SK-N-MC (cell line): ENCODE measurements at regions not wholly inside any gene's neighbourhood (a gene's known extent, or its start where the extent isn't known, plus 50 kb on each side); places are given as distances from the start of the nearest gene placed in this dataset.

Experiments
- DNase-seq: peaks from one replicate; pipeline ENCODE4 v3.0.0-alpha.2; 2011; ENCODE audit warnings: low read depth, low spot score
- H3K27ac ChIP-seq: fragments of 200-600 bp; sonication (generic); 2 replicates; pipeline ENCODE4 v1.5.1; 2016; ENCODE audit warnings: mixed run types
- H3K36me3 ChIP-seq: fragments of 200-600 bp; sonication (generic); 2 replicates; pipeline ENCODE4 v1.6.1; 2017; ENCODE audit warnings: antibody characterized with exemption, low read length, mixed read lengths; ENCODE audit not compliant: insufficient read depth
- H3K4me3 ChIP-seq: fragments of 200-600 bp; sonication (generic); 2 replicates; pipeline ENCODE4 v1.5.1; 2016
- H3K9ac ChIP-seq: fragments of 200-600 bp; sonication (generic); 2 replicates; pipeline ENCODE4 v1.8.0; 2017; ENCODE audit warnings: mixed run types, mixed read lengths; ENCODE audit not compliant: insufficient read length
- H3K9me3 ChIP-seq: fragments of 200-600 bp; sonication (generic); 2 replicates; pipeline ENCODE4 v1.6.1; 2017; ENCODE audit warnings: low read depth, mild to moderate bottlenecking, antibody characterized with exemption, low read length, moderate library complexity, mixed read lengths
- EZH2 ChIP-seq: fragments of 200-600 bp; sonication (generic); IDR thresholded peaks from one replicate; pipeline ENCODE4 v1.6.1; 2017; ENCODE audit warnings: antibody characterized with exemption
- FOXP2 ChIP-seq: optimal IDR thresholded peaks from 2 replicates; pipeline ENCODE3; 2011; ENCODE audit warnings: mild to moderate bottlenecking, moderate library complexity; ENCODE audit not compliant: insufficient read depth; ENCODE audit errors: extremely low read length, control extremely low read depth
- POLR2AphosphoS5 ChIP-seq: IDR thresholded peaks from 2 replicates; pipeline ENCODE4 v1.6.1; 2012; ENCODE audit warnings: mild to moderate bottlenecking, low read depth, low read length, borderline replicate concordance

GRCh38 chr4:25535278-25535677 lies 120.4 kb upstream of the SLC34A2 start:
- no peak for TF ChIP-seq POLR2AphosphoS5
- TF ChIP-seq FOXP2: no peak
- TF ChIP-seq EZH2: no peak
- Histone ChIP-seq H3K9ac (no peak overlapping the region), H3K27ac (no peak overlapping the region), H3K4me3 (no peak overlapping the region), H3K9me3 (no peaks in the 10 kb centered on the region), H3K36me3 (no peaks in the 10 kb centered on the region)
- DNase-seq: no peak

- no peak for DNase-seq
- Histone ChIP-seq H3K9me3 (no peaks in the 10 kb centered on the region), H3K36me3 (no peaks in the 10 kb centered on the region), H3K4me3 (no peak overlapping the region), H3K27ac (no peak overlapping the region), H3K9ac (no peak overlapping the region)
- TF ChIP-seq FOXP2 (no peak), POLR2AphosphoS5 (no peak), EZH2 (no peak)
Measured at GRCh38 chr4:25535701-25536473, 119.8 kb upstream of the SLC34A2 start.

- Histone ChIP-seq H3K9me3 (no peaks in the 10 kb centered on the region), H3K27ac (no peak overlapping the region), H3K9ac (no peak overlapping the region), H3K4me3 (no peak overlapping the region), H3K36me3 (no peaks in the 10 kb centered on the region)
- DNase-seq: no peak
- no peak for TF ChIP-seq FOXP2
Measured at GRCh38 chr4:25536564-25537320, 118.9 kb upstream of the SLC34A2 start.

GRCh38 chr4:25538430-25538829 lies 117.2 kb upstream of the SLC34A2 start:
- Histone ChIP-seq H3K4me3 (no peak overlapping the region), H3K27ac (no peak overlapping the region), H3K9me3 (no peaks in the 10 kb centered on the region), H3K36me3 (no peaks in the 10 kb centered on the region), H3K9ac (no peak overlapping the region)
- DNase-seq: no peak
- TF ChIP-seq EZH2 (no peak), POLR2AphosphoS5 (no peak), FOXP2 (no peak)

- Histone ChIP-seq H3K9ac (no peak overlapping the region), H3K9me3 (no peaks in the 10 kb centered on the region), H3K36me3 (no peaks in the 10 kb centered on the region), H3K27ac (no peak overlapping the region), H3K4me3 (no peak overlapping the region)
- TF ChIP-seq FOXP2 (no peak), EZH2 (no peak), POLR2AphosphoS5 (no peak)
- no peak for DNase-seq
Measured at GRCh38 chr4:25539241-25539640, 116.4 kb upstream of the SLC34A2 start.

- Histone ChIP-seq H3K4me3 (no peak overlapping the region), H3K9ac (no peak overlapping the region), H3K9me3 (no peaks in the 10 kb centered on the region), H3K36me3 (no peaks in the 10 kb centered on the region), H3K27ac (no peak overlapping the region)
- TF ChIP-seq FOXP2: no peak
- no peak for TF ChIP-seq EZH2
- no peak for TF ChIP-seq POLR2AphosphoS5
- DNase-seq: no peak
Measured at GRCh38 chr4:25540734-25541133, 114.9 kb upstream of the SLC34A2 start.

GRCh38 chr4:25547343-25547742 lies 108.3 kb upstream of the SLC34A2 start:
- H3K9me3 ChIP-seq: no peaks in the 10 kb centered on the region
- no peaks in the 10 kb centered on the region for H3K36me3 ChIP-seq
- H3K27ac ChIP-seq: no peak overlapping the region
- no peak overlapping the region for H3K9ac ChIP-seq
- DNase-seq: no peak
- no peak overlapping the region for H3K4me3 ChIP-seq
- no peak for TF ChIP-seq EZH2

- H3K9me3 ChIP-seq: no peaks in the 10 kb centered on the region
- H3K27ac ChIP-seq: no peak overlapping the region
- no peak for TF ChIP-seq FOXP2
- TF ChIP-seq POLR2AphosphoS5: no peak
- no peak for TF ChIP-seq EZH2
- H3K9ac ChIP-seq: no peak overlapping the region
- DNase-seq: no peak
- H3K4me3 ChIP-seq: no peak overlapping the region
- H3K36me3 ChIP-seq: no peaks in the 10 kb centered on the region
Measured at GRCh38 chr4:25549413-25549812, 106.2 kb upstream of the SLC34A2 start.
